DOHH2 (cell line): ENCODE measurements at regions not wholly inside any gene's neighbourhood (a gene's known extent, or its start where the extent isn't known, plus 50 kb on each side); places are given as distances from the start of the nearest gene placed in this dataset.

Experiments
- H3F3A ChIP-seq: fragments of 200-600 bp; sonication (generic), shearing (Covaris generic); 2 replicates; pipeline ENCODE4 v1.6.0; 2016; ENCODE audit warnings: antibody characterized with exemption, mild to moderate bottlenecking; ENCODE audit not compliant: control insufficient read depth, insufficient read depth
- H3K27ac ChIP-seq: fragments of 200-600 bp; sonication (generic); 2 replicates; pipeline ENCODE4 v1.5.1; 2014; ENCODE audit warnings: low read depth, mild to moderate bottlenecking, low read length, moderate library complexity
- H3K27me3 ChIP-seq: fragments of 200-600 bp; sonication (generic); 2 replicates; pipeline ENCODE4 v1.6.1; 2014; ENCODE audit warnings: mild to moderate bottlenecking, low read length, mixed read lengths; ENCODE audit not compliant: control insufficient read depth
- H3K36me3 ChIP-seq: fragments of 200-600 bp; sonication (generic); 2 replicates; pipeline ENCODE4 v1.6.1; 2014; ENCODE audit warnings: mild to moderate bottlenecking, low read length, moderate library complexity, mixed read lengths; ENCODE audit not compliant: control insufficient read depth
- H3K4me1 ChIP-seq: fragments of 200-600 bp; sonication (generic); 2 replicates; pipeline ENCODE4 v1.6.1; 2014; ENCODE audit warnings: mild to moderate bottlenecking, low read length, mixed read lengths; ENCODE audit not compliant: control insufficient read depth
- H3K4me2 ChIP-seq: fragments of 200-600 bp; sonication (generic); 2 replicates; pipeline ENCODE4 v1.6.0; 2014; ENCODE audit warnings: mild to moderate bottlenecking, low read length, moderate library complexity
- H3K4me3 ChIP-seq: fragments of 200-600 bp; sonication (generic); 2 replicates; pipeline ENCODE4 v1.5.1; 2014; ENCODE audit warnings: mild to moderate bottlenecking, low read length, mixed read lengths
- H3K79me2 ChIP-seq: fragments of 200-600 bp; sonication (generic); 2 replicates; pipeline ENCODE4 v1.6.1; 2014; ENCODE audit warnings: mild to moderate bottlenecking, low read length, mixed read lengths; ENCODE audit not compliant: control insufficient read depth
- H3K9me2 ChIP-seq: fragments of 200-600 bp; sonication (generic); replicated peaks from 2 replicates; pipeline ENCODE4 v1.6.1; 2014; ENCODE audit warnings: mild to moderate bottlenecking, low read length, mixed read lengths; ENCODE audit not compliant: control insufficient read depth
- H3K9me3 ChIP-seq: fragments of 200-600 bp; sonication (generic); 2 replicates; pipeline ENCODE4 v1.6.1; 2014; ENCODE audit warnings: antibody characterized with exemption, low read length, mixed read lengths; ENCODE audit not compliant: control insufficient read depth, insufficient read depth
- H4K20me1 ChIP-seq: fragments of 200-600 bp; sonication (generic); 2 replicates; pipeline ENCODE4 v1.6.0; 2014; ENCODE audit warnings: low read depth, mild to moderate bottlenecking, antibody characterized with exemption, low read length, moderate library complexity; ENCODE audit not compliant: control insufficient read depth, insufficient read depth
- CTCF ChIP-seq: fragments of 200-600 bp; sonication (generic); IDR thresholded peaks from one replicate; pipeline ENCODE4 v1.5.1; 2014; ENCODE audit warnings: antibody characterized with exemption, mild to moderate bottlenecking, low read depth, low read length; ENCODE audit not compliant: poor library complexity, severe bottlenecking
- EZH2phosphoT487 ChIP-seq: fragments of 200-600 bp; sonication (generic); IDR thresholded peaks from 2 replicates; pipeline ENCODE4 v1.6.1; 2017; ENCODE audit warnings: borderline replicate concordance, mild to moderate bottlenecking, antibody characterized with exemption, low read length, moderate library complexity, mixed read lengths

- TF ChIP-seq CTCF (no peak), EZH2phosphoT487 (no peak)
- H3K79me2 ChIP-seq, result no peaks in the 10 kb centered on the region
- no peak overlapping the region for H3K27ac ChIP-seq
Observed at GRCh38 chr5:57106661-57107060, 67.2 kb upstream of the GPBP1 start.

GRCh38 chr5:57111993-57112392, 61.9 kb upstream of the GPBP1 start:
- H3K27ac ChIP-seq, result no peak overlapping the region
- H3K36me3 ChIP-seq, result no peaks in the 10 kb centered on the region
- H3K4me1 ChIP-seq, result no peaks in the 10 kb centered on the region
- H3K4me3 ChIP-seq, result no peak overlapping the region
- H3K9me3 ChIP-seq, result no peaks in the 10 kb centered on the region
- no peaks in the 10 kb centered on the region for H3K27me3 ChIP-seq
- H3K4me2 ChIP-seq, result no peak overlapping the region
- TF ChIP-seq CTCF (no peak), EZH2phosphoT487 (no peak)
- no peaks in the 10 kb centered on the region for H3F3A ChIP-seq
- H4K20me1 ChIP-seq, result no peaks in the 10 kb centered on the region
- H3K9me2 ChIP-seq, result no peaks in the 10 kb centered on the region
- H3K79me2 ChIP-seq, result no peaks in the 10 kb centered on the region

More at GRCh38 chr5:57106661-57107060, 67.2 kb upstream of the GPBP1 start:
- H4K20me1 ChIP-seq, result no peaks in the 10 kb centered on the region
- H3K9me2 ChIP-seq, result no peaks in the 10 kb centered on the region
- no peak overlapping the region for H3K4me2 ChIP-seq
- H3K9me3 ChIP-seq, result no peaks in the 10 kb centered on the region
- no peak overlapping the region for H3K4me3 ChIP-seq
- no peaks in the 10 kb centered on the region for H3F3A ChIP-seq
- no peaks in the 10 kb centered on the region for H3K4me1 ChIP-seq
- no peaks in the 10 kb centered on the region for H3K27me3 ChIP-seq
- H3K36me3 ChIP-seq, result no peaks in the 10 kb centered on the region

- Histone ChIP-seq H3K4me1 (no peaks in the 10 kb centered on the region), H3K9me3 (no peaks in the 10 kb centered on the region), H3K27me3 (no peaks in the 10 kb centered on the region), H3K4me2 (no peak overlapping the region), H3K36me3 (no peaks in the 10 kb centered on the region), H3F3A (no peaks in the 10 kb centered on the region), H3K9me2 (no peaks in the 10 kb centered on the region), H3K27ac (no peak overlapping the region), H3K79me2 (no peaks in the 10 kb centered on the region), H4K20me1 (no peaks in the 10 kb centered on the region), H3K4me3 (no peak overlapping the region)
- no peak for TF ChIP-seq CTCF
- TF ChIP-seq EZH2phosphoT487, result no peak
Observed at GRCh38 chr5:57113481-57113880, 60.4 kb upstream of the GPBP1 start.

GRCh38 chr5:57117596-57117995, 56.3 kb upstream of the GPBP1 start:
- Histone ChIP-seq H3K27me3 (no peaks in the 10 kb centered on the region), H3K79me2 (no peaks in the 10 kb centered on the region), H3K36me3 (no peaks in the 10 kb centered on the region), H4K20me1 (no peaks in the 10 kb centered on the region), H3K27ac (no peak overlapping the region), H3K9me3 (no peaks in the 10 kb centered on the region), H3K4me3 (no peak overlapping the region), H3K4me2 (no peak overlapping the region), H3K9me2 (no peaks in the 10 kb centered on the region), H3K4me1 (no peaks in the 10 kb centered on the region), H3F3A (no peaks in the 10 kb centered on the region)
- TF ChIP-seq EZH2phosphoT487 (no peak), CTCF (no peak)
